A673 (cell line): ENCODE measurements at regions not wholly inside any gene's neighbourhood (a gene's known extent, or its start where the extent isn't known, plus 50 kb on each side); places are given as distances from the start of the nearest gene placed in this dataset.
"Not testable (repeated sequence)": the region's sequence is repeated elsewhere in the genome, so short reads cannot be mapped to it uniquely, and the experiment has no call there.

Experiments
- BruUV-seq: library from RNA; stranded (reverse); fragments of 400-500 nt; replicated peaks from 2 replicates; lab custom pipeline; 2021; lab: Mats Ljungman, UMichigan
- CTCF ChIA-PET: fragments of 300-600 bp; sonication (Branson Sonifier 250); formaldehyde crosslinking; loops from one replicate; lab custom pipeline; 2022; ENCODE audit warnings: antibody characterized with exemption; lab: Charles Lee
- POLR2A ChIA-PET: fragments of 300-600 bp; sonication (Branson Sonifier 250); formaldehyde crosslinking; loops from one replicate; lab custom pipeline; 2022; ENCODE audit warnings: antibody characterized with exemption; ENCODE audit not compliant: low non-redundant PET; lab: Charles Lee
- DNase-seq: peaks from one replicate; pipeline ENCODE4 v3.0.0-alpha.2; 2015; ENCODE audit warnings: low spot score
- H3K27ac ChIP-seq: fragments of 200-600 bp; sonication (generic); 2 replicates; pipeline ENCODE4 v1.5.1; 2016; ENCODE audit warnings: mixed run types, low read depth, mild to moderate bottlenecking, mixed read lengths, antibody characterized with exemption, low read length; ENCODE audit not compliant: poor library complexity, severe bottlenecking
- H3K27me3 ChIP-seq: fragments of 200-600 bp; sonication (generic); replicated peaks from 2 replicates; pipeline ENCODE4 v1.6.1; 2017; ENCODE audit warnings: mixed run types, low read depth, mild to moderate bottlenecking, mixed read lengths, antibody characterized with exemption, low read length; ENCODE audit not compliant: insufficient read depth, poor library complexity
- H3K36me3 ChIP-seq: fragments of 200-600 bp; sonication (generic); 2 replicates; pipeline ENCODE4 v1.6.1; 2016; ENCODE audit warnings: mixed run types, mild to moderate bottlenecking, mixed read lengths, antibody characterized with exemption, low read length; ENCODE audit not compliant: insufficient read depth, poor library complexity, severe bottlenecking
- H3K4me1 ChIP-seq: fragments of 200-600 bp; sonication (generic); 2 replicates; pipeline ENCODE4 v1.6.1; 2017; ENCODE audit warnings: mixed run types, mild to moderate bottlenecking, mixed read lengths, antibody characterized with exemption, low read length; ENCODE audit not compliant: insufficient read depth, poor library complexity, severe bottlenecking
- H3K4me3 ChIP-seq: fragments of 200-600 bp; sonication (generic); 2 replicates; pipeline ENCODE4 v1.5.1; 2016; ENCODE audit warnings: low read depth, mixed run types, mild to moderate bottlenecking, mixed read lengths, low read length; ENCODE audit not compliant: poor library complexity, severe bottlenecking
- H3K9me3 ChIP-seq: fragments of 200-600 bp; sonication (generic); 2 replicates; pipeline ENCODE4 v1.6.1; 2016; ENCODE audit warnings: mixed run types, low read depth, mild to moderate bottlenecking, mixed read lengths, antibody characterized with exemption, low read length; ENCODE audit not compliant: poor library complexity, severe bottlenecking
- CTCF ChIP-seq: fragments of 300-800, 200-600 bp; sonication (generic); conservative IDR thresholded peaks from 2 replicates; pipeline ENCODE4 v1.5.1; 2017; ENCODE audit warnings: low read depth, mild to moderate bottlenecking, antibody characterized with exemption, low read length, moderate library complexity, mixed read lengths
- EZH2 ChIP-seq: fragments of 200-600 bp; sonication (generic); IDR thresholded peaks from 2 replicates; pipeline ENCODE4 v1.6.1; 2017; ENCODE audit warnings: borderline replicate concordance, low read depth, mild to moderate bottlenecking, mixed read lengths, antibody characterized with exemption, low read length; ENCODE audit not compliant: poor library complexity, severe bottlenecking
- intact Hi-C: fragments of 100-400 bp; cut with micrococcal nuclease; formaldehyde crosslinking; loops from one replicate; pipeline ENCODE4 v1.10.0; 2022; ENCODE audit not compliant: unreplicated experiment

- Histone ChIP-seq H3K4me3 (no peak overlapping the region), H3K36me3 (no peaks in the 10 kb centered on the region), H3K27ac (no peak overlapping the region), H3K4me1 (no peaks in the 10 kb centered on the region), H3K27me3 (no peaks in the 10 kb centered on the region), H3K9me3 (no peaks in the 10 kb centered on the region)
- no TSS peak for BruUV-seq
- intact Hi-C loops: no loop called here
- TF ChIP-seq EZH2 (no peak), CTCF (no peak)
- DNase-seq: no peak
- POLR2A ChIA-PET: no interaction called here
- CTCF ChIA-PET: no interaction called here
Measured at GRCh38 chr14:40216976-40217375, 784.7 kb upstream of the FBXO33 start.

GRCh38 chr14:40216408-40216807 is 784.2 kb upstream of the FBXO33 start:
- H3K4me1 ChIP-seq, H3K4me3 ChIP-seq, H3K36me3 ChIP-seq, POLR2A ChIA-PET, H3K9me3 ChIP-seq, DNase-seq, H3K27ac ChIP-seq, intact Hi-C loops, BruUV-seq, CTCF ChIA-PET, H3K27me3 ChIP-seq: not testable (repeated sequence)

- Histone ChIP-seq H3K36me3 (no peaks in the 10 kb centered on the region), H3K9me3 (peaks cover 4% of the 10 kb centered on the region), H3K4me3 (no peak overlapping the region), H3K27me3 (no peaks in the 10 kb centered on the region), H3K27ac (no peak overlapping the region), H3K4me1 (no peaks in the 10 kb centered on the region)
- no peak for DNase-seq
- no TSS peak for BruUV-seq
- intact Hi-C loops: no loop called here
- TF ChIP-seq EZH2 (no peak), CTCF (no peak)
- POLR2A ChIA-PET: no interaction called here
- CTCF ChIA-PET: no interaction called here
Measured at GRCh38 chr14:40213701-40214100, 781.5 kb upstream of the FBXO33 start.

- POLR2A ChIA-PET: no interaction called here
- no TSS peak for BruUV-seq
- Histone ChIP-seq H3K36me3 (no peaks in the 10 kb centered on the region), H3K4me1 (no peaks in the 10 kb centered on the region), H3K27me3 (no peaks in the 10 kb centered on the region), H3K9me3 (peaks cover 8% of the 10 kb centered on the region), H3K4me3 (no peak overlapping the region), H3K27ac (no peak overlapping the region)
- DNase-seq: no peak
- CTCF ChIA-PET: no interaction called here
- TF ChIP-seq CTCF (no peak), EZH2 (no peak)
- intact Hi-C loops: no loop called here
Measured at GRCh38 chr14:40204441-40205175, 772.4 kb upstream of the FBXO33 start.
